MM.1S (cell line): ENCODE measurements at regions not wholly inside any gene's neighbourhood (a gene's known extent, or its start where the extent isn't known, plus 50 kb on each side); places are given as distances from the start of the nearest gene placed in this dataset.

ENCODE experiments used
- EZH2 ChIP-seq: fragments of 300-600 bp; sonication (generic); optimal IDR thresholded peaks from 2 replicates; pipeline ENCODE3; 2017; ENCODE audit warnings: low read depth, mild to moderate bottlenecking, antibody characterized with exemption, low read length, mixed read lengths
- TF ChIP-seq, protein P1 (sequence below): fragments of 300-600 bp; sonication (generic); IDR thresholded peaks from 2 replicates; pipeline ENCODE4 v1.5.1; 2016; ENCODE audit warnings: antibody characterized with exemption, low read length, mixed read lengths

DNA sequence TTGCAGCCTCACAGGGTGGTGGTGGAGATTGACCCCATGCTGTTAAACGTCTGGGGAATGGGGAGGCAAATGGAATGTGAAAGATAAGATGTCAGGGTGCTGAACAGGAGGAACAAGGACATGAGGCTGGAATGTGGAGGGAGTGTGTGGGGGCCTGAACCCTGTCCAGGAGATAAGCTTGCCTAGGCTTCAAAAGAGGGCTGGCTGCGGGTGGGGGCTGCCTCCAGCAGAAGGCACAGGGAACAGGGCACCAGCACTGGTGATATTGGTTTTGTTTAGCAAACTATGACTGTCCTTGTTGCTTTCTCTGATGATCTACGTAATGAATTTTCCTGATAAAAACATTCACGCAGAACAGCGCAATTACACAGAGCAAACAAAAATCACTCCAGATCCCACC, 52.4 kb upstream of the LRP8 start:
- TF ChIP-seq EZH2: no peak
- TF ChIP-seq, protein P1, sequence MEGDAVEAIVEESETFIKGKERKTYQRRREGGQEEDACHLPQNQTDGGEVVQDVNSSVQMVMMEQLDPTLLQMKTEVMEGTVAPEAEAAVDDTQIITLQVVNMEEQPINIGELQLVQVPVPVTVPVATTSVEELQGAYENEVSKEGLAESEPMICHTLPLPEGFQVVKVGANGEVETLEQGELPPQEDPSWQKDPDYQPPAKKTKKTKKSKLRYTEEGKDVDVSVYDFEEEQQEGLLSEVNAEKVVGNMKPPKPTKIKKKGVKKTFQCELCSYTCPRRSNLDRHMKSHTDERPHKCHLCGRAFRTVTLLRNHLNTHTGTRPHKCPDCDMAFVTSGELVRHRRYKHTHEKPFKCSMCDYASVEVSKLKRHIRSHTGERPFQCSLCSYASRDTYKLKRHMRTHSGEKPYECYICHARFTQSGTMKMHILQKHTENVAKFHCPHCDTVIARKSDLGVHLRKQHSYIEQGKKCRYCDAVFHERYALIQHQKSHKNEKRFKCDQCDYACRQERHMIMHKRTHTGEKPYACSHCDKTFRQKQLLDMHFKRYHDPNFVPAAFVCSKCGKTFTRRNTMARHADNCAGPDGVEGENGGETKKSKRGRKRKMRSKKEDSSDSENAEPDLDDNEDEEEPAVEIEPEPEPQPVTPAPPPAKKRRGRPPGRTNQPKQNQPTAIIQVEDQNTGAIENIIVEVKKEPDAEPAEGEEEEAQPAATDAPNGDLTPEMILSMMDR: no peak
